ENCODE measurements at regions not wholly inside any gene's neighbourhood (a gene's known extent, or its start where the extent isn't known, plus 50 kb on each side); places are given as distances from the start of the nearest gene placed in this dataset.

DNA sequence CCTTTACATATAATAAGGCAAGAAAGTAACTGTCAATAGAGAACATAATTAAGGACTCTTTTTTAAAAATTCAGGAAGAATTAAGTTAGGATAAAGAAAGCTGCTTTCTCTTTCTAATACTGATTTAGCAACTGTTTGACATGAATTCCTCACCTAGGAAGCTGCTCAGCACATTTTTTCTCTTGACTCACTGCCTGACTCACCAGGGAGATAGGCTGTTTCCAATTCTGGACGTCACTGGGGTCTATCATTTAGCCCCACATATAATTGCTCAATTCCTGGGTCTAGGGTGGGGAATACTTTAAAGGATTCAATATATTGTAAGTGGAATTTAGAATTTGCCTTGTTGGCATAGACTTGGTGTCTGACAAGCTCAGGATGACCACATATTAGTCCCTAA is 50.8 kb upstream of the UGP2 start:
- TF ChIP-seq, protein P1, sequence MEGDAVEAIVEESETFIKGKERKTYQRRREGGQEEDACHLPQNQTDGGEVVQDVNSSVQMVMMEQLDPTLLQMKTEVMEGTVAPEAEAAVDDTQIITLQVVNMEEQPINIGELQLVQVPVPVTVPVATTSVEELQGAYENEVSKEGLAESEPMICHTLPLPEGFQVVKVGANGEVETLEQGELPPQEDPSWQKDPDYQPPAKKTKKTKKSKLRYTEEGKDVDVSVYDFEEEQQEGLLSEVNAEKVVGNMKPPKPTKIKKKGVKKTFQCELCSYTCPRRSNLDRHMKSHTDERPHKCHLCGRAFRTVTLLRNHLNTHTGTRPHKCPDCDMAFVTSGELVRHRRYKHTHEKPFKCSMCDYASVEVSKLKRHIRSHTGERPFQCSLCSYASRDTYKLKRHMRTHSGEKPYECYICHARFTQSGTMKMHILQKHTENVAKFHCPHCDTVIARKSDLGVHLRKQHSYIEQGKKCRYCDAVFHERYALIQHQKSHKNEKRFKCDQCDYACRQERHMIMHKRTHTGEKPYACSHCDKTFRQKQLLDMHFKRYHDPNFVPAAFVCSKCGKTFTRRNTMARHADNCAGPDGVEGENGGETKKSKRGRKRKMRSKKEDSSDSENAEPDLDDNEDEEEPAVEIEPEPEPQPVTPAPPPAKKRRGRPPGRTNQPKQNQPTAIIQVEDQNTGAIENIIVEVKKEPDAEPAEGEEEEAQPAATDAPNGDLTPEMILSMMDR (IDR thresholded peaks at IDR 0.05) = no peak
- no peak for TF ChIP-seq POLR2A (IDR thresholded peaks at IDR 0.05)

All from esophagus squamous epithelium (tissue), 4 donors.